Choroid plexus epithelial cell (primary cell): ENCODE measurements at regions not wholly inside any gene's neighbourhood (a gene's known extent, or its start where the extent isn't known, plus 50 kb on each side); places are given as distances from the start of the nearest gene placed in this dataset.

Experiments used
- DNase-seq: peaks from one replicate; pipeline ENCODE4 v3.0.0-alpha.2; 2010; ENCODE audit warnings: low read depth
- H3K4me3 ChIP-seq: 2 replicates; pipeline ENCODE4 v1.5.1; 2011; ENCODE audit warnings: low read depth, mild to moderate bottlenecking, control low read depth, low read length, moderate library complexity
- CTCF ChIP-seq: conservative IDR thresholded peaks from 2 replicates; pipeline ENCODE4 v1.5.1; 2011; ENCODE audit warnings: low read depth, mild to moderate bottlenecking, control low read depth, inconsistent platforms, low read length, moderate library complexity

GRCh38 chr9:108160706-108161355 is 671.3 kb upstream of the KLF4 start:
- H3K4me3 ChIP-seq: no peak overlapping the region
- DNase-seq: no peak
- TF ChIP-seq CTCF: no peak

GRCh38 chr9:108160039-108160438 is 670.5 kb upstream of the KLF4 start:
- no peak for DNase-seq
- no peak for TF ChIP-seq CTCF
- H3K4me3 ChIP-seq: no peak overlapping the region

DNA sequence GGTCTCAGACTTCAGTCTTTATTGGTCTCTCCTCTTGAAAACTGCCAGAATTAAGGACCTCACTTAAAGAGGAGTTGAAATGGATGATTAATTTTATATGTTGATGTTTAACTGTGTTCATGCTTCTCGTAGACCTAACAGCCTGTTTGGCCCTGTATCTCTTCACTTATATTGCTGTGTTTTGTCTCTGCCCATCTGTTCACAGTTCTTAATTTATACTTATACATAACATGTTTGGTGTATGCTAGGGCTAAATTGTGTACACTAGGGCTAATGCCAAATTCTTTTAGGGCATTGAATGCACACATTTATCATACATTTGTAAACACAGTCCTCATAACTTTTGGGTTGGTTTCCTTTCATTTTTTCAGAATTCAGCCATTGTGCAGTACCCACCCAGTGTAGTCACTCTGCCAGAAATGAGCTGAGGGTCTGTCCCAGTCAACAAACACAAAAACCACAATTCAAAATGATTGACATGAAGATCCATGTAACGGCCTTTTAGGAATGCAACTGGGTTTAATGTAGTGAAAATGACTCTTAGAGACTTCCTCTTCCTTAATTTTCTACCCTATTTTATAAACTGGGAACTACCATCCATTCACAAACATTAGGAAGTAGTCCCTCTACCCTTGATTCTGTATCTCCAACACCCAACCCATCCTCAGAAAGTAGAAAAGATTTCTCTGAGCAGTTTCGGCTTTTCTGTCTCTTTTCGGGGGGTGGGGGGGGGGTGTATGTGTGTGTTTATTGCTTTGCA is 668.8 kb upstream of the KLF4 start:
- DNase-seq: no peak
- TF ChIP-seq CTCF: no peak
- no peak overlapping the region for H3K4me3 ChIP-seq

GRCh38 chr9:108156270-108156998 is 666.9 kb upstream of the KLF4 start:
- no peak for TF ChIP-seq CTCF
- DNase-seq: no peak

DNA sequence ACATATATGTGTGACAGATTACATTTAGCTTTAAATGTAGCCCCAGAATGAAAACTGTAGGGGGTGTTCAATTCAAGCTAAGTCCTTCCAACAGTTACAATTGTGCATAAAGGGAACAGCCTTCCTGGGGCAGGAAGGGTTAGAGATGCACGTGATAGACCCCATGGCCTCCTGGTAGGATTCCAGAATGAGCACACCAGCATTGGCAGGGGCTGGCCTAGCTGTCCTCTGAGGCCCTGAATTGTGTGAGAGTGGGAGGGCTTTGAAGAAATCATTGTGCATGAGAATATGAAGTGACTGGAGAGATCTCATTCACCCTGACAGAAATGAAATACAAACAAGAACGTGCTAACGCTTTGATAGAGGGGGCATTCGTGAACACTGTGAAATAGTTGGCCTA is 663.8 kb upstream of the KLF4 start:
- TF ChIP-seq CTCF: no peak
- H3K4me3 ChIP-seq: no peak overlapping the region
- DNase-seq: no peak

More at GRCh38 chr9:108156270-108156998, 666.9 kb upstream of the KLF4 start:
- H3K4me3 ChIP-seq: no peak overlapping the region

DNA sequence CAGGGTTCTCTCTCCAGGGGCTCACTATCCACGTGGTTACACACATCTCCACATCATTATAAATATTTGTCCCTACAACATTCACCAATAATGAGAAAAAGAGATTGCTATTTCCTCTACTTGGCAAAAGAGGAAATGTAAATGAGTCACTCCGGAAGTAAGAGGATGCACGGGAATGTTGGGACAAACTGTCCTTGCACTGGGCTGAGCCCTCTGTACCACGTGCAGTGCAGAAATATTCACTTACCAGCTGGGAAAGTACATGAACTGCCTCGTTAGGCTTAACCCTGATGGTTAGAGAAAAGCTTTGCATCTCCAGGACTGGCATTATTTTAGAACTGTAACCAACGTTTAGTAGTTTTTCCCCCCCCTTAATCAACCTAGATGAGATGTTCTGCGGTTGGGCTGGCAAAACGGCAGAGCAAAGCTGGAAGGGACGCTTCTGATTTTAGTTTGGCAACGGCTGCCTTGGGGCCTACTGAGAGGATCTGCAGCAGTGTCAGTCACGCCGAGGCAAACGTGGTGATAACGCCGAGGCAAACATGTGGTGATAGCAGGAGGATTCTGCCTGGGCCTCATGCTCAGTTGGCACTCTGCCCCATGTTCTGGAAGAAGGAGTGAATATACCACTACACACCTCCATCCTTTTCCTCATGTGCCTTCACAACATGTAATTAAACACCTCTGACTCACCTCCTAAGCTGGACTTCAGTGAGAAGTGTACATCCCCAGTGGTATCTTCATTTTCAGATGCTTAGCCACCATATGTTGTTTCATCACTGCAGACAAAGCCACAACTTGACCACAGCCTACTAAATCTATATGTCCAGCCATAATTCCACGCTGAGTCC is 661.4 kb upstream of the KLF4 start:
- no peak overlapping the region for H3K4me3 ChIP-seq
- peak; percentile 69 for DNase-seq
- no peak for TF ChIP-seq CTCF
